ENCODE measurements at regions not wholly inside any gene's neighbourhood (a gene's known extent, or its start where the extent isn't known, plus 50 kb on each side); places are given as distances from the start of the nearest gene placed in this dataset.

DNA sequence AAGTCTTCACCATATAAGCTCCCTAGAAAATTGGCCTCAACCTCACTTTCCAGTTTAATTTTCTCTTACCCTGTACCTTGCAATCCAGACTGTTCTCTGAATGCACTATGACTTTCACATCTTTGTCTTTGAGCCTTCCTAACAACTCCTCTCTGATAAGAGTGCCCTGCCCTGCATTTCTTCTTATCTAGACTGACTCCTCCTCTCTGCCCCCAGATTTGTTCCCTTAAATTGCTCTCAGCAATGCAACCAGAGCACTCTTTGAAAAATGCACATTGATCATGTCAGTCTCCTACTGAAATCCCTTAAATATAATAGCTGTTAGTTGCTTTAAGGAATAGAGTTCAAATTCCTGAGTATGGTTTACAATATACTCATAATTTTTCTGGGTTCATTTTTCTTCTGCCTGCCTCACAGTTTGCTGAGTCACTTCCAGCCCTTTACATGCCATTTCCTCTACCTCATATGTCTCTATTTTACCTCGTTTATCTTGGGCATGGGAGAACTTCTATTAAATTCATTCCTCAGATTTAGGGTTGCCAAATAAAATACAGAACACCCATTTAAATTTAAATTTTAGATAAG lies 582.7 kb upstream of the AADAT start:
- no peak for ATAC-seq (replicated peaks in 1 of 2)

DNA sequence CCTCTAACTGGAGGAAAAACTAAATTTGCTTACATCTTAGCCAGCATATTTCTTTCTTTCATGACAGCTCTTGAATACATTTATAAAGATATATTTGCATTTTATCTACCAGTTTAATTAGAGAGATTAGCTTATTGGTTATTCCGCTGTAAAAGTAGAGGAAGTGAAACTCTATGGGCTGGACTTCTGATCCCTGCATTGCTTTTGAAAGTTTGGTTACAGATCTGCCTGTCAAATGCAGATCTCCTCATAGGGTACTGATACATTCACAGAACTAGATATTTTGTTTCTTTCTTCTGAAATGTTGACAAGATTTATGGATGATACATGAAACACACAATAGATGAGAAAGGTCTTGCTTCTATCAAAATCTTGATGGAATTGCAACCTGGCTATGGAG lies 581.4 kb upstream of the AADAT start:
- peaks cover 8 to 9% of the 10 kb centered on the region in 2 donors for H3K9me3 Mint-ChIP-seq
- H3K27me3 Mint-ChIP-seq (ENCODE audit: low read depth) = no peaks in the 10 kb centered on the region
- DNase-seq (no peak), ATAC-seq (replicated peaks in 1 of 2) (no peak)
- no peak overlapping the region for H3K4me3 Mint-ChIP-seq
- no peaks in the 10 kb centered on the region for H3K4me1 Mint-ChIP-seq (ENCODE audit: low read depth)
- H3K36me3 Mint-ChIP-seq (ENCODE audit: insufficient read depth in 2 of 2) = peaks cover 0 to 1% of the 10 kb centered on the region in 2 donors
- H3K27ac Mint-ChIP-seq = no peak overlapping the region

More for the DNA sequence above, 582.7 kb upstream of the AADAT start:
- no peak overlapping the region for H3K4me3 Mint-ChIP-seq
- no peaks in the 10 kb centered on the region for H3K36me3 Mint-ChIP-seq (ENCODE audit: insufficient read depth in 2 of 2)
- DNase-seq = no peak
- H3K9me3 Mint-ChIP-seq = peaks cover 4 to 12% of the 10 kb centered on the region in 2 donors
- H3K27me3 Mint-ChIP-seq (ENCODE audit: low read depth) = no peaks in the 10 kb centered on the region
- H3K27ac Mint-ChIP-seq = no peak overlapping the region
- H3K4me1 Mint-ChIP-seq (ENCODE audit: low read depth) = no peaks in the 10 kb centered on the region

DNA sequence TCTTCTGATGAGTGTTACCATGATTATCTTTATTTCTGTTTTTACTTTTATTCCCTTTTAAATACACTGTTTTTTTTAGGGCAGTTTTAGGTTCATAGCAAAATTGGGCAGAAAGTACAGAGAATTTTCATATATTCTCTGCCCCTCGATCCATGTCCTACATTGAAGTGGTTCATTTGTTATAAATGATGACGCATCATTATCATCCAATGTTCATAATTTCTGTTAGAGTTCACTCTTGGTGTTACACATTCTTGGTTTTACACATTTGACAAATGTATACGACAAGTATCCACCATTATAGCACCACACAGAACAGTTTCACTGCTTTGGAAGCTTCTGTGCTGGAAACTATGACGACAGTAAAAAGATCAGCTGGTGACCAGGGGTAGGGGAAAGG lies 578.1 kb upstream of the AADAT start:
- no peaks in the 10 kb centered on the region for H3K27me3 Mint-ChIP-seq (ENCODE audit: low read depth)
- peaks cover 4 to 11% of the 10 kb centered on the region in 2 donors for H3K9me3 Mint-ChIP-seq
- H3K4me3 Mint-ChIP-seq = no peak overlapping the region
- no peak overlapping the region for H3K27ac Mint-ChIP-seq
- no peak for ATAC-seq (replicated peaks in 1 of 2)
- H3K4me1 Mint-ChIP-seq (ENCODE audit: low read depth) = no peaks in the 10 kb centered on the region
- H3K36me3 Mint-ChIP-seq (ENCODE audit: insufficient read depth in 2 of 2) = peaks cover 0 to 1% of the 10 kb centered on the region in 2 donors
- no peak for DNase-seq

DNA sequence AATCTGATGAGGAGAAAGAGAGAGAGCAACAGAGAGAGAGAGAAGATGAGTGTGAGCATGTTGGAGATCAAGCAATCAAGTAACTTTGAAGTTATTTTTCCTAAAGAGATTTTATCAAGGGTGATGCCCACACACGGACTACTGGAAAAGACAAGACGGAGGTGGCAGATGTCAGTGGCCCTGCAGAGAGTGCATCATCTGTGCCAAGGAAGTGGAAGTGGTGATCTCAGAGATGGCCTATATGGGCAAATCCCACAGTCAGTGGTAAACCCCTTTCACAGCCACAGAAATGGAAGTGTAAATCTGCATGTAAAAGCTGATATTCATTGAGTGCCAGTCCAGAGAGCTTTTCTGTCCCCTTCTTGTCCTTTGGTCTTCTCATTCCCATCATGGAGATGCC lies 577.2 kb upstream of the AADAT start:
- Mint-ChIP-seq H3K27ac (no peak overlapping the region), H3K4me1 (ENCODE audit: low read depth) (no peaks in the 10 kb centered on the region), H3K27me3 (ENCODE audit: low read depth) (no peaks in the 10 kb centered on the region), H3K9me3 (peaks cover 1 to 8% of the 10 kb centered on the region in 2 donors), H3K4me3 (no peak overlapping the region), H3K36me3 (ENCODE audit: insufficient read depth in 2 of 2) (peaks cover 0 to 1% of the 10 kb centered on the region in 2 donors)
- ATAC-seq (replicated peaks in 1 of 2) (no peak), DNase-seq (no peak)

DNA sequence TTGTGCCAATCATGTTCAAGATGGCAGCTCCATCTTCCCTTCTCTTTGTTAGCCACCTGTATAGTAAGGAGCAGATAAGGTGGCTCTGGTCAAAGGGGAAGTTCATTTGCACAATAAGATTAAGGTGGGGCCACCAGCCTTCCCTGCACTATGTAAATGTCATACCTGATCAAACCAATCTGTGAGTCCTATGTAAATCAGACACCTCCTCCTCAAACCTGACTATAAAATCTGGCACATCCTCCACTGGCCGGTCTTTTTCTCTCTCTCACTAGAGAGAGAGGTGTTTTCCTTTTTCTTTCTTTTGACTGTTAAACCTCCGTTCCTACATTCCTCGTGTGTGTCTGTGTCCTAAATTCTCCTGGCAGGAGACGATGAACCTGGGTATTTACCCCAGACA lies 572.5 kb upstream of the AADAT start:
- peaks cover 0 to 1% of the 10 kb centered on the region in 2 donors for H3K36me3 Mint-ChIP-seq (ENCODE audit: insufficient read depth in 2 of 2)
- H3K9me3 Mint-ChIP-seq = peaks cover 1 to 8% of the 10 kb centered on the region in 2 donors
- DNase-seq (no peak), ATAC-seq (replicated peaks in 1 of 2) (no peak)
- H3K27me3 Mint-ChIP-seq (ENCODE audit: low read depth) = no peaks in the 10 kb centered on the region
- H3K4me1 Mint-ChIP-seq (ENCODE audit: low read depth) = no peaks in the 10 kb centered on the region
- no peak overlapping the region for H3K4me3 Mint-ChIP-seq
- no peak overlapping the region for H3K27ac Mint-ChIP-seq

DNA sequence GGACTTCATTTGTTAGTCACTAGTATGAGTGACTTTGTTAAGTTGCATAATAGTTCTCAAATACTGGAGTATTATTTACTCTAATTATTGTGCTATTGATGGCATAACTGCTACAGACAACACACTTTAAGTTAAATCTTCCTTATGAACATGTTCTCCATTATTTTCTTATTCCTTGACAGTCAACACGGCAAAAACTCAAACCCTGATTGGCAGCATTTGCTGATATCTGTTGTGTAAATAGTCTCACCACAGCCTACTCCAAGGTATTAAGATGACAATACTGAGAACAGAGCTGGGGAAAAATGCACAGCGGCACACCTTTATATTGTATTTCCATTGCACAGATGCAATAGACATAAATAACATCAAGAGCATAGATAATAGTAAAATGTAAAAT lies 568.0 kb upstream of the AADAT start:
- Mint-ChIP-seq H3K4me1 (ENCODE audit: low read depth) (no peaks in the 10 kb centered on the region), H3K36me3 (ENCODE audit: insufficient read depth in 2 of 2) (no peaks in the 10 kb centered on the region), H3K27ac (no peak overlapping the region), H3K4me3 (no peak overlapping the region), H3K27me3 (ENCODE audit: low read depth) (no peaks in the 10 kb centered on the region), H3K9me3 (peaks cover 0 to 2% of the 10 kb centered on the region in 2 donors)
- DNase-seq (no peak), ATAC-seq (replicated peaks in 1 of 2) (no peak)

DNA sequence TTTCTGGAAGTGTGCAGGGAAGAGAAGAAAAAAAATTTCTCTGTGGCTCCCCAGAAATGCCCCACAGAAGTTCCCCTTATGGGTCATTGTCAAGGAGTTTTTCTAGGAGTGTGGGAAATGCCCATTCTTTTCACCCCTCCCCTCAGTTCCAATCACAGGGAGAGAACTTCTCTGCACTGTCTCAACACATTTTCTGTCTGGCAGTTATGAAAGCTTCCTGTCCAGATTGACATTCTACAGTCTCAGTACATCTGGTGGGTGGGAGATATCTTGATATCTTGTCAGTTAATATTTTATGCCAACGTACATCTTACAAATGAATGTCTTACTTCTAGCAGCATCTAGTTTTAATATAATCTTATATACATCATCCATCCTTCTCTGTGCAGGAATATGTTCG lies 566.8 kb upstream of the AADAT start:
- H3K27ac Mint-ChIP-seq = no peak overlapping the region

DNA sequence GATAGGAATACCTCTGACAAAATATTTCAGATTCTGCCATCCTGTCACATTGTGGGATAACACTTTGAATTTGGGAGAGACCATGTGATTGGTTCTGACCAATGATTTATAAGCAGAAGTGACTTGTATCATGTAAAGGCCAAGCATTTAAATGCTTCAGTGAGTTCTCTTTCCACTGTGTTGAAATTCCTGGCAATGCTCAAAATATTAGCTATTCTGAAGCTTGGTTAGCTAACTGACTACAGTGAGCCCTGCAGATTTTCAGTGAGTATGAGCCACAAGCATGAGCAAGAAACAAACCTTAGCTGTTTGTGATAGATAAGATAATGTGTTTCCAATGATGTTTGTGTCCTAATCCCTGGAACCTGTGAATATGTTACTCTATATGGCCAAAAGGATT lies 562.8 kb upstream of the AADAT start:
- H3K27ac Mint-ChIP-seq = no peak overlapping the region
- ATAC-seq (replicated peaks in 1 of 2) (no peak), DNase-seq (no peak)
- H3K27me3 Mint-ChIP-seq (ENCODE audit: low read depth) = no peaks in the 10 kb centered on the region
- H3K9me3 Mint-ChIP-seq = peaks cover 0 to 8% of the 10 kb centered on the region in 2 donors
- no peaks in the 10 kb centered on the region for H3K4me1 Mint-ChIP-seq (ENCODE audit: low read depth)
- no peaks in the 10 kb centered on the region for H3K36me3 Mint-ChIP-seq (ENCODE audit: insufficient read depth in 2 of 2)
- H3K4me3 Mint-ChIP-seq = no peak overlapping the region

More for the DNA sequence above, 566.8 kb upstream of the AADAT start:
- peaks cover 0 to 2% of the 10 kb centered on the region in 2 donors for H3K9me3 Mint-ChIP-seq
- H3K27me3 Mint-ChIP-seq (ENCODE audit: low read depth) = no peaks in the 10 kb centered on the region
- DNase-seq (no peak), ATAC-seq (replicated peaks in 1 of 2) (no peak)
- H3K36me3 Mint-ChIP-seq (ENCODE audit: insufficient read depth in 2 of 2) = no peaks in the 10 kb centered on the region
- H3K4me1 Mint-ChIP-seq (ENCODE audit: low read depth) = no peaks in the 10 kb centered on the region
- no peak overlapping the region for H3K4me3 Mint-ChIP-seq

DNA sequence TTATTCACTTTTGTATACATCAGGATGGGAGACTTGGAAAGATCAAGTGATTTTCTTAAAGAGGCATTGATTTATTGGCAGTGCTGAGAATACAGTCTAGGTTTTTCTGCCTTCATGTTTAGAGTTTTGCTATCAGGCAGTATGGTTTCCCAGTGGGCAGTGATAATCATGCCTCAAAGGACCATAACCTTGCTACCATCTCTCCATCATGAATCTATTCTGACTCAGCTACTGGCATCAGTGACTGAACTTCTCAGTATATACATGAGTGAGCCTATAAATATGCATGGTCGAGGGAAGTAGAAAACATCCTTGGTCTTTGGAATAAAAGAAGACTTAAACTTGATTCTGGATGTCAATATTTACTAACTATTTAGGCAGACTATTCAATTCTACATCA lies 562.0 kb upstream of the AADAT start:
- no peaks in the 10 kb centered on the region for H3K27me3 Mint-ChIP-seq (ENCODE audit: low read depth)
- H3K4me3 Mint-ChIP-seq = no peak overlapping the region
- ATAC-seq (replicated peaks in 1 of 2) = no peak
- no peaks in the 10 kb centered on the region for H3K36me3 Mint-ChIP-seq (ENCODE audit: insufficient read depth in 2 of 2)
- no peak overlapping the region for H3K27ac Mint-ChIP-seq
- H3K4me1 Mint-ChIP-seq (ENCODE audit: low read depth) = no peaks in the 10 kb centered on the region
- peaks cover 0 to 9% of the 10 kb centered on the region in 2 donors for H3K9me3 Mint-ChIP-seq
- no peak for DNase-seq

DNA sequence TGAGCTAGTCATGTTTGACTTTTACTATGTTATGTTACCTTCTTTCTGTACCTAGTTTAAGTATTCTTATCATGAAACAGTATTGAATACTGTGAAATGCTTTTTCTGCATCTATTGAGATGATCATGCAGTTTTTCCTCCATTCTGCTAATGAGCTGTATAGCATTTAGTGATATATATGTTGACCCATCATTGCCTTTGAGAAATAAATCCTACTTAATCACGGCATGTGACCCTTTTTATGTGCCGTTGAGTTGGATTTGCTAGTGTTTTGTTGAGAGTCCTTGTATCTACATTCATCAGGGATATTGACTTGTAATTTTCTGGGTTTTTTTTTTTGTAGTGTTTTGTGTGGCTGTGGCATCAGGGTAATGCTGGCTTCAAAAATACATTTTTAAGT lies 537.7 kb upstream of the AADAT start:
- H3K4me1 Mint-ChIP-seq (ENCODE audit: low read depth) = no peaks in the 10 kb centered on the region
- no peaks in the 10 kb centered on the region for H3K27me3 Mint-ChIP-seq (ENCODE audit: low read depth)
- no peak overlapping the region for H3K4me3 Mint-ChIP-seq
- peaks cover 0 to 6% of the 10 kb centered on the region in 2 donors for H3K36me3 Mint-ChIP-seq (ENCODE audit: insufficient read depth in 2 of 2)
- H3K9me3 Mint-ChIP-seq = peaks cover 15 to 22% of the 10 kb centered on the region in 2 donors
- no peak for ATAC-seq (replicated peaks in 1 of 2)
- DNase-seq = no peak
- H3K27ac Mint-ChIP-seq = no peak overlapping the region

DNA sequence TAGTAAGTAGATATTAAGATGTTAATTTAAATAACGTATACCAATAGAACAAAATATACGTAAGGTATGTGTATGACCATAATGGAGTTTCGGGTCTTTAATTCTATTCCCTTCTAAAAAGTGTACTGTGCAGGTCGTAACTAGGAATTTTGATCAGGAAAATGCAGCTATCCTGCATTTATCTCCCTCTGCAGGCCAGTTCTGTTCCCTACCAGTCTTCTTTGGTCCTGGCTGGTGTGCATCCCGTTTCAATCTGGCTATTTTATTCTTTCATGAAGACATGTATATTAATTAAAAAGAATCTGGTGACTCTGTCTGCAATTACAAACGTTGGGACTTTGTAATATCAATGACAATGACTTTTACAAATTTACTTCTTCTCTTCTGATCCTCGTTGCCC lies 534.1 kb upstream of the AADAT start:
- DNase-seq (no peak), ATAC-seq (replicated peaks in 1 of 2) (no peak)
- Mint-ChIP-seq H3K36me3 (ENCODE audit: insufficient read depth in 2 of 2) (peaks cover 0 to under 1% of the 10 kb centered on the region in 2 donors), H3K4me3 (no peak overlapping the region), H3K27ac (no peak overlapping the region), H3K27me3 (ENCODE audit: low read depth) (no peaks in the 10 kb centered on the region), H3K9me3 (peaks cover 8 to 14% of the 10 kb centered on the region in 2 donors), H3K4me1 (ENCODE audit: low read depth) (no peaks in the 10 kb centered on the region)

DNA sequence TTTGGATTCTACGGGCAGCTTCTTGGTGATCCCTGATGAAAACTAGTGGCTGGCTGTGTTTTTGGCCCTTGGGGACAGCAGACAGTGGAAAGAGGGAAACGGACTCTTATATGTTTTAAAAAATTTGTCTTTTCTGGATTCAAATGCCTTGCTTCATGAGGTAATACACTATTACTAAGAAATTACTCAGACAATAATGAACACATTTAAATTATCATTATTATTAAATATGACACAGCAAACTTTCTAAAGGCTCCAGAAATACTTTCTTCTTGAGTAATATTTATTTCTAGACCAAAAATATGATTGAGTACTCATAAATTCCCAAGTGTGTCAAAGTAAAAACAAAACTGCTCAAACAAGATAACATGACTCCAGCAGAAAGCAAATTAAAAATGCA lies 520.7 kb upstream of the AADAT start:
- Mint-ChIP-seq H3K27ac (no peak overlapping the region), H3K4me1 (ENCODE audit: low read depth) (no peaks in the 10 kb centered on the region), H3K9me3 (peaks cover 4 to 8% of the 10 kb centered on the region in 2 donors), H3K4me3 (no peak overlapping the region), H3K27me3 (ENCODE audit: low read depth) (no peaks in the 10 kb centered on the region), H3K36me3 (ENCODE audit: insufficient read depth in 2 of 2) (no peaks in the 10 kb centered on the region)
- DNase-seq (no peak), ATAC-seq (replicated peaks in 1 of 2) (no peak)

DNA sequence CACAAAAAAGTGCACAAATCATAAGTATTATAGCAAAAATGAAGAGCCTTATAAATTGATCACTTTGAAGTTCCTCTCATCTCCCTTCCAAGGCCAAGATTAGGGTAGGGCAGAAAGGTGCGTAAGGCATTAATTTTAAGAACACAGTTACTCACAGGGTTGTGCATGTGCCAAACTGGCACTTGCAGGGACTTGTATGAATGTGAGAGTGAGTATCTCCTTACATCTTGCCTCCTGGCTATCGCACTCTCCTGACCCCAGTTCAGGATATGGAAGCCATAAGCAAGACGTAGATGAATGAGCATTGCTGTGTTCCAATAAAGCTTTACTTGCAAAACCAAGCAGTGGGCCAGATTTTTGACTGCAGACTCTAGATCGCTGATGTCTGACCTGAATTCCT lies 510.1 kb upstream of the AADAT start:
- no peak overlapping the region for H3K27ac Mint-ChIP-seq
- no peaks in the 10 kb centered on the region for H3K27me3 Mint-ChIP-seq (ENCODE audit: low read depth)
- no peaks in the 10 kb centered on the region for H3K36me3 Mint-ChIP-seq (ENCODE audit: insufficient read depth in 2 of 2)
- ATAC-seq (replicated peaks in 1 of 2) (no peak), DNase-seq (no peak)
- H3K4me3 Mint-ChIP-seq = no peak overlapping the region
- no peaks in the 10 kb centered on the region for H3K4me1 Mint-ChIP-seq (ENCODE audit: low read depth)
- peaks cover 0 to 2% of the 10 kb centered on the region in 2 donors for H3K9me3 Mint-ChIP-seq

DNA sequence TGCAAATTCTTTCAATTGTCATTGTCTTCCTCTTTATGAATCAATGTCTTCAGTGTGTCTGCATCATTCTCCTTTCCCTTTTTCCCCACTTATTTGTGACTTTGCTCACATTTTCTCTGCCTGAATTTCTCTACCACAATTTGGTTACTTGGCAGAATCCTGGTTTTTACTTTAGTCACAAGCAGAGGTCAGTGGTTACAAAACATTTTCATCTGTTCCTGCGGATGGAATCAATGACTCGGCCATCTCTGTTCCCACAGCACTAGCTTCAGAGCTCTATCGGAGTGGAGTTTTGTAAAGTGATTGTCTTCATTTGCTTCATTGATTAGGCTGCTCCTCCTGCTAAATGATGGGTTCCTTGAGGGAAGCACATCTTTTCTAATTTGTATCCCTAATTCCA lies 501.3 kb upstream of the AADAT start:
- no peak overlapping the region for H3K4me3 Mint-ChIP-seq
- H3K36me3 Mint-ChIP-seq (ENCODE audit: insufficient read depth in 2 of 2) = no peaks in the 10 kb centered on the region
- no peak overlapping the region for H3K27ac Mint-ChIP-seq
- no peaks in the 10 kb centered on the region for H3K4me1 Mint-ChIP-seq (ENCODE audit: low read depth)
- DNase-seq (no peak), ATAC-seq (replicated peaks in 1 of 2) (no peak)
- H3K9me3 Mint-ChIP-seq = peaks cover 7% of the 10 kb centered on the region in 2 donors
- H3K27me3 Mint-ChIP-seq (ENCODE audit: low read depth) = no peaks in the 10 kb centered on the region
